GM13976 (cell line): ENCODE measurements at regions not wholly inside any gene's neighbourhood (a gene's known extent, or its start where the extent isn't known, plus 50 kb on each side); places are given as distances from the start of the nearest gene placed in this dataset.

Experiments used
- DNase-seq: peaks from one replicate; pipeline ENCODE4 v3.0.0; 2012; ENCODE audit warnings: low spot score
- CTCF ChIP-seq: IDR thresholded peaks from 2 replicates; pipeline ENCODE4 v1.5.1; 2012; ENCODE audit warnings: borderline replicate concordance, mild to moderate bottlenecking; ENCODE audit not compliant: insufficient read depth; ENCODE audit errors: extremely low read depth, missing control alignments, control extremely low read depth
- in situ Hi-C: fragments of 300-500 bp; cut with MboI; formaldehyde crosslinking; loops from one replicate; pipeline ENCODE4 v1.12.0; 2022; ENCODE audit warnings: low sequenced_read_pairs, mixed read lengths, inconsistent platforms; ENCODE audit not compliant: unreplicated experiment

DNA sequence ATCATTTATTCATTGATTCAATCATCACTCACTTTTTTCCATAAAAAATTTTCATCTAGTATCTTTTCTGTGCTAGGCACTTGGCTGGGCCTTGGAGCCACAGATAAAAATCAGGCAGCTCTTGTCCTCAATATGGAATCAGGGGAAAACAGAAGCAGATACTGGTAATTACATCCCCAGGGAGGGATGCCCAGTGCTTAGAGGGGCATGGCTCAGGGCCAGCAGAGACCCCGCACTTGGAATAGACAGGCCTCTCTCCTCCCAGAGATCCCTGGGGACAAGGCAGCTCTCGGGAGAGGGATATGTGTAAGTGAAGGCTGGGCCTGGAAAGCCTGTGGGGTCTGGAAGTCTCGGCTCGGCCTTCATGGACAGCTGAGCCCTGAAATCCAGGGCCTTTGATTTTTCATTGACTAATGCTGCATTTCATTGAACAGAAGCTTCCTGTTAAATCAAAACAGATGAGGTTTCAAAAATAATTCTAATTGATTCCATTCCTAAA is 180.4 kb downstream of the FOXD2 start:
- in situ Hi-C loops: no loop called here
- no peak for DNase-seq
- TF ChIP-seq CTCF: no peak

DNA sequence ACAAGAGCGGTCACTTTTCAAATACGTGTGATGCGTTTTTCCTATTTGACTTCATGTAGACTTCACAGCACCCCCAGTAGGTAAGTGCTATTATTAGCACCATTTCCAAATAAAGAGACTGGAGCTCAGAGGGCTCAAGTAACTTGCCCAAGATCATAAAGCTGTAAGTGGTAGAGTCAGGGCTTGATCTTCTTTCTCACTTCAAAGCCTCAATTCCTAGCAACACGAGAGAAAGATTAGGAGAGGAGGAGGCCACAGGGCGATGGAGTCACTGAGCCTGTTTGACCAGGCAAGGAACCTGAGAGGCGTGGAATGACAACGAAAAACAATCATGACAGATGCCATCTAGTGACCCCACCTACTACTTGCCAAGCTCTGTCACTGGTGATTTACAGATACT is 181.0 kb downstream of the FOXD2 start:
- in situ Hi-C loops: no loop called here
- no peak for DNase-seq
- TF ChIP-seq CTCF: no peak

GRCh38 chr1:47621483-47621882 is 183.6 kb downstream of the FOXD2 start:
- DNase-seq: no peak
- no peak for TF ChIP-seq CTCF
- in situ Hi-C loops: no loop called here

GRCh38 chr1:47621977-47622376 is 184.1 kb downstream of the FOXD2 start:
- TF ChIP-seq CTCF: no peak
- in situ Hi-C loops: no loop called here
- DNase-seq: no peak

GRCh38 chr1:47622776-47623556 is 185.1 kb downstream of the FOXD2 start:
- in situ Hi-C loops: no loop called here
- DNase-seq: no peak
- no peak for TF ChIP-seq CTCF

- no peak for DNase-seq
- no peak for TF ChIP-seq CTCF
- in situ Hi-C loops: no loop called here
Measured at GRCh38 chr1:47623557-47623940, 185.7 kb downstream of the FOXD2 start.

- no peak for TF ChIP-seq CTCF
- no peak for DNase-seq
- in situ Hi-C loops: no loop called here
Measured at GRCh38 chr1:47624531-47624930, 186.7 kb downstream of the FOXD2 start.
